Superior temporal gyrus (tissue), 1 donor: ENCODE measurements at regions not wholly inside any gene's neighbourhood (a gene's known extent, or its start where the extent isn't known, plus 50 kb on each side); places are given as distances from the start of the nearest gene placed in this dataset.
"Not testable (repeated sequence)": the region's sequence is repeated elsewhere in the genome, so short reads cannot be mapped to it uniquely, and the experiment has no call there.

ENCODE experiments used
- DNase-seq: peaks from one replicate; pipeline ENCODE4 v3.0.0-alpha.2; 2016; ENCODE audit errors: extremely low spot score

DNA sequence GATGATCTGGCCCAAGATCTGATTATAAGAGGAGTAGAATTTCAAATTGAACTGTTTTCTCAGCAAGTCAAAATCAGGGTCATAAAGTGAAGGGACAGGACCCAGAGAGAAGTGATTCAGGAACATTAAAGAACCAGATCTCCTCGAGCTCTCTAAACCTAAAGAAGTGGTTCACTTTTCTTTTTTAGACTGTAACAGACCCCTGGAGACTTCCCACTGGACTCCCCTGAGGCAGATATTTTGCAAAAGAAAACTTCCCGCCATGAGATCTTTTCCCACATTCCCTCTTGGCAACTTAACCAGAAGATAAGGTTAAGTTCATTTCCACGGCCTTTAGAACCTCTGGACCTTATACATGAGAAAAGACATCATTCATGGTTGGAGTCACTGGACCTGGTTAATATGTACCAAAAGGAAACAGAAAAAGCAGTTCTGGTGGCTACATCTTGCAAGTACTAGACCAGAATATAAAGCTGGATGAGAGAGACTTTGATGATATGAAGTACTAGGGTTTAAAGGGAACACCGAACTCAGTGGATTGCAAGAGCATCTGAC, 1061.4 kb downstream of the MRPL39 start:
- no peak for DNase-seq

DNA sequence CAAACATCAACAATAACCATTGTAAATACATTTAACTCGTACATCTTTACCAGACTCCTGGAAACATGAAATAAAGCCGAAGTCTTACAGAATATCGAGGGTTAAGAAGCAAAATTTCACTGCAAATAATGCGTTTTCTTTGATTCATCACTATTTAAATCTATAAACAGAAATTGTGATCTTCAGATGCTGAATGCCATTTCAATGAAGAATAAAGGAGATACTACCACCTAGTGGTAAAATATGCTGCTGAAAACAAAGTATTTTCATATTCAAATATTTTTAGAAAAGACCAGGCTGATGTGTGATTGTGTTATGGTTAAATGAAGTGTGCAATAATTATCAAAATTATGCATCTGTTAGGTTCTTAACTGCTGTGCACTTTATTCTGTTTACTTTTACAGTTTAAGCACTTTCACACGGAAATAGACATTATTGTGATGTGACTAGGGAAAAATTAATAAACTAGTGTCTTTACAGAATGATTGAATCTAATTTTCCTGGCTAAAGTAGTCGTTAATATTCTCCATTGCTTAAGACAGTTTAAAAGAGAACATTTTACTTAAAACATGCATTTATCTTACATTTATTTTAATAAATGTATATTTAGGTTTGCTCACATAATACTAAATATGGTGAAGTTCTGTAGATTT, 1093.1 kb downstream of the MRPL39 start:
- DNase-seq: peak; percentile 89

DNA sequence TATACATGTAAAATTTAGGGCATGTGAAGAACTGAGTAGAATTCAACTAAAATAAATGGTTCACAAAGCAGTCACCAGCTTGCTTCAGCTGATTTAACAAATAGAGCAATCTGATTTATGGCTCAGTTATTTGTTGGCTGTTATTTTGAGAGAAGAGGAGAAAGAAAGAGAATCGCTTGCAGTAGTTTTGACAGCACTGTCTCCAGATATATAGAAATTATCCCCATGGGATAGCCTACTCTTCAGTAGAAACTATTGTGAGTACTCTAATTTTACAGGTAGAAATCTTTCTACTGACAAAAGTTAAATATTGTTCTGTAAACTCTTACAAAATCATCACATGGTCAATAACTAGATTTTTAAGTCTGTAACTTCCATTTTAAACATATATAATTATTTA, 1098.2 kb downstream of the MRPL39 start:
- DNase-seq: no peak

DNA sequence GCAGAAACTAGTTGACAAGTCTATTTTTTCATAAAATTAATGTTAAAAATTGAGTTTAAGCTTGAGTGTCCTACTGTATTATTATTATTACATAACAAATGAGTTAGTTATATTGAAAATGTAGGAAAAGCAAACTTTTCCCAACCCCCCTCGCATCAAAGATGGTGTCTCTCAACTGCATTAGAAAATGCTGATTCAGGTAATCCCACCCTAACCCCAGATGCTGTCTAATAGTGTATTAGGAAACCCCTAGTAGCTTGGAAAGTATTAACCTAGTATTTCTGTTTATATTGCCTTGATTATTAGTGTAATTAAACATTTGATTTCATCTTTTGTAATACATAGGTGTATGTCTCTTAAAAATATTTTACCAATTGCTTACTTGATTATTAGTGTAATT, 1120.3 kb downstream of the MRPL39 start:
- DNase-seq: no peak

DNA sequence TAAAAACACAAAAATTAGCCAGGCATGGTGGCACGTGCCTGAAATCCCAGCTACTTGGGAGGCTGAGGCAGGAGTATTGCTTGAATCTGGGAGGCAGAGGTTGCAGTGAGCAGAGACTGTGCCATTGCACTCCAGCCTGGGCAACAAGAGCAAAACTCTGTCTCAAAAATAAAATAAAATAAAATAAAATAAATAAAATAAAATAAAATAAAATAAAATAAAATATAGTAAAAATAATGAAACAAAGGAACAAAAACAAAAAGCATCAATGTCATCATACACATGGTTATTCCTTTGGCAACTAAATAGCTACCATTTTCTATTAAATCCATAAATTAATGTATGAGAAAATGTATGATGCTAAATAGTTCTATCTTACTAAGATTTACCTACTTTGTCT, 1123.9 kb downstream of the MRPL39 start:
- DNase-seq: not testable (repeated sequence)

DNA sequence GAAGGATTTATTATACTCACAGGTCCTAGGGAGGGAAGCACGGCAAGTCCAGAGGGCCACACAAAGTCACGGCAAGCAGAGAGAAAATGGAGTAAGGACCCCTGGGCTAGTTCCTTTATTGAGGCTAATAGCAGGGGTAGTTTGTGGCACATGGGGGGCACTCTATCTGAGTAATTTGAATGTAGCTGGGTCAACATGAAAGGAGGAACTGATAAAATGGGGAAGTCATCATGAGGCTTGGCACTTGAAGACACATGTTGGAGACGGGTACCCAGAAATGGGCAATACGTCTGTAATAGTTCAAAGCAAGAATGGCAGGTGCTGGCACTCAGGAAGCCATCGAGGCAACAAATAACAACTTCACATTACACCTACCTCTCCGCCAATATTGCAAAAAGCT, 1136.4 kb downstream of the MRPL39 start:
- DNase-seq: no peak

DNA sequence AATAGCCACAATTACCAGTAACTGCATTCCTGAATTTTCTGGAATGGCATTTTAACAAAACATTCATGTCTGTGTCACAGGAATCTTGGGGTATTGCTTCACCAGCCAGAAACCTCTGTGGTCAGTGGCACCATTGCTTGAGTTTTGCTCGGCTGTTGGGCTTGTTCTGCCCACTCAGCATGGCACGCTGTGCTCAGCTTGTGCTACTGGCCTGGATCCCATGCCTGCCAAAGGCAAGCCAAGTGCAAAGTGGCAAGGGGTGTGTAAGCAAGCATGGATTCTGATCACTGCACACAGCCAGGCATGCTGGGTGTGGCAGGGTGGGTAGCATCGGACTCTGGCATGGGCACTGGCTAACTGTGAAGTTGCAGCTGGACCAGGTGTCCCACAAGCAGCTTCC, 1150.9 kb downstream of the MRPL39 start:
- no peak for DNase-seq

DNA sequence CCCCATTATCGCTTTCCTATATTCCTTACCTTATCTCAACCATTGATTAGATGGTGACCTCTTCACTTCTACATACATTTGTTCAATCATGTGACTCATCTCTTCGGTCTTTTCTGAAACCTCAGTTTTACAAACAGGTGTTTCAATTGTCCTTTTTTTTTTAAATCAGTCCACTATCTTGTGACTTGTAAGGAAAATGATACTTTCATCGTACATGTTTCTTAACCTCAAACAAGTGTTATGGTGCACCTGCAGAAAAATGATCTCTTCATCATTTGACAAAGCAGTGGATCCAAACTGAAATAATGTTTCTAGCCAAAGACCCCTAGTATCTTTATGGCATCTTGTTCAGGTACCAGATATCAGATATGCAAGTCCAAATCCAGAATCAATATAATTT, 1157.2 kb downstream of the MRPL39 start:
- DNase-seq: no peak

DNA sequence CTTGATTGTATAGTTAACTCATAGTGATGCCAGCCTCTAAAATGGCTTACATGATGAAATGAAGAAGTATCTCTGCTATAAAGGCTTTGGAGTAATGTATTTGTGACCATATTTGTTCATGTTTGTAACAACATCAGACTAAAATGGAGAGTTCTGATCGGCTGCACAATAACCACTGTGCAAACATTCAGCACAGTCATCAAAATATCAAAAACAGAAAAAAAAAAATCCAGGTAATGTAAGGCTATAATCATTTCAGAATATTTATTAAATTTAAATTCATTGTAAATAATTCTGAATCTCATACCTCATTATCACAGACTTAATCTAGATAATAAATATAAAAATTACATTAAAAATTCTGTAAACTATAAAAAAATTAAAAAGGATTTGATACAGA, 1161.8 kb downstream of the MRPL39 start:
- no peak for DNase-seq

DNA sequence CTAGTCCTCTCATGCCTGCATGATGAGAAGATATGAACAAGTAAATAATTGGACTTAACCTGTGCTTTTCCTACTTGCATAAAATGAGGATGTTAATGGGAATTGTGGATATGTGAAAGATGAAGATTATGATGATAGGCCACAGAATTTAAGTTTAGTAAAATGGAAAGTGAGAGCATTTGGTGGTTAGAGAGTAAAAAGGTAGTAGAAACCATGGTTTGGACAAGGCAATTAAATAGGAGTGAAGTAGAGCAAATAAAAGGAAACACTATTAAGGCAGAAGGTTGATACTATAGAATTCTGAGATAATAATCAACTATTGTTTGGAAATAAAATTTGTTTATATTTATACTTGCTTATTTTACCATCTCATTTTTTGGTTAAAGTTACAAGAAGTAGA, 1162.5 kb downstream of the MRPL39 start:
- DNase-seq: no peak

DNA sequence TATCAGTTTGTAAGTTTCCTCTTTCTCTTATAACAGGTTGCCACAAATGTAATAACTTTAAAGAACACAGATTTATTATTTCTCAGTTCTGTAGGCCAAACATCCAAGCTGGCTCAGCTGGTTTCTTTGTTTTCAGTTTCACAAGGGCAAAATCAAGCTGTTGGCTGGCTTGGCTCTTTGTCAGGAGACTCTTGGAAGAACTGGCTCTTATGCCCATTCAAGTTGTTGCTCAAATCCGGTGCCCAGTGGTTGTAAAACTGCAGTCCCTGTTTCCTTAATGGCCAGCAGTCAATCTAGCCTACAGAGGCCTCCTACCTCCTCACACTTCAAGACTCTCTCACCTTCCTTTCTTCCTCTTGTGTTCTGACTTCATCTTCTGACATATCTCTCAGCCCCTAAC, 1171.0 kb downstream of the MRPL39 start:
- DNase-seq: no peak

DNA sequence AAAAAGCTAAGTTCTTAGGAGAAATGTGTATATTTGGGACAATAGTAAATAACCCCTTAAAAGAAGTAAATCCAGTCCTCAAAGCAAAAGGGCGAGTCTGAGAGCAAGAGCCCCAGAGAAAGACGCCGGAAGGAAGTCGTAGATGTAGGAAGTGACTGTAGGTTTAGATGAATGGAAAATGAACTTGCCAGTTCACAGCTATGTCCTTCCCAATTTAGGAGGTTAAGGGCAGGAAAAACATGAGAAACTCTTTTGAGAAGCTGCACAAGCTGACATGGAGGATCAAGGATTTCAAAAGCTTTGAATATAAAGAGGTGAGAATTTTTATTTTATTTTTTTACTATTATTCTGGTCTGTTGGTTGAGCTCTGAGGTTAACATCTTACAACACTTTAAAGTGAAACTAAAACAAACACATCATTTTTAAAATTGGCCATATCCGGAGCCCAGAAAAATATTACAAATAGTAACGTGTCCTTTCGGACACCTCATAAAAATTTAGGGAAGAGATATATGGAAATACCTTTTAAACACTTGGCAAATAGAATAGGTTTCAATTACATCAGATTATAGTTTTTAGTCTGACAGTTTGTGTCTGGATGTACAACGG, 1178.6 kb downstream of the MRPL39 start:
- DNase-seq: no peak

DNA sequence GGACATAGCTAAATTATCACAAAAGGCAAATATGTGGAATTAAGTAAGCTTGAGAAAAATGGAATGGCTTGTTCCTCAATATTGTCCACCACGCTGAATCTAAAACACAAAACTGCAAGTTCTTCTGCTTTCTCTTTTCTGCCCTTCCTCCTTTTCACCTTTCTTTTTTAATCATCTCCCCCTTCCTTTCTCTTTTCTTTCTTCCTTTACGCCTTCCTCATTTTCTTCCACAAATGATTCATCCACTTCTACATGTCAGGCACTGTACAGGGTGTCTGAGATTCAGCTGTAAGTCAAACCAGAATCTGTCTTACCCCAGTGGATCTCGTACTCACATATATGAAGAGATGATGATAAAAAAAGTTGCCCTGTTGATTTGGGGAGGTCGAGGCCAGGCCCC, 1182.5 kb downstream of the MRPL39 start:
- no peak for DNase-seq

DNA sequence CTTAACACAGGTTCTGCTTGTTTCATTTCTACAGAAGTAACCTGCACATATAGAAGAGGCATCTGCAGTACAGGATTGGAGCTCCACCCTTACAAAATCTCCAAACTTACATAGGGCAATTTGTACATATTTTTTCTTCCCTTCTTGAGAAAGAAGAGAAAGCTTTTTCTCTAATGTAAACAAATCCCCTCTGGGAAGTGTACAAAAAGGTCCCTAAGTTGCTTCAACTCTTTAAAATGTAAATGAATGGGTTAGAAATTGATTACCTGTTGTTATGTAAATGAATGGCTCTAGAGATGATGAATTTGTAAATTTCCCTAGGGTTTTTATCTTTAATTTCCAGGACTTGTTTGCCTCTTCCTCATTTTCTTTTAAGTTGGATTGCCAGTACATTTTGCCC, 1183.7 kb downstream of the MRPL39 start:
- no peak for DNase-seq

DNA sequence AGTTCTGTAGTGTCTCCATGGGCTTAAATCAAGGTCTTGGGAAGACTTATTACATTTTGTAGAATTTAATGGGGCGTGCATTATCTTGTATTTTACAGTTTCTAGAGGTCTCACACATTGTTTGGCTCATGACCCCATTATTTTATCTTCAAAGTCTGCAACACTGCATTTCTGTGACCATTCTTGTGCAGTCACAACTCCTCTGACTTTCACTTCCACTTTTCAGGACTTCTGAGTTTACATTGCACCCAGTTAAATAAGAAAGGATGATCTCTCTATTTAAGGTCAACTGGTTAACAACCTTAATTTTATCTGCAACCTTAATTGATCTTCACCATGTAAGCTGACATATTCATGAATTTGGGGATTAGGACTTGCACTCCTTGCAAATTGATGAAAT, 1186.6 kb downstream of the MRPL39 start:
- no peak for DNase-seq

DNA sequence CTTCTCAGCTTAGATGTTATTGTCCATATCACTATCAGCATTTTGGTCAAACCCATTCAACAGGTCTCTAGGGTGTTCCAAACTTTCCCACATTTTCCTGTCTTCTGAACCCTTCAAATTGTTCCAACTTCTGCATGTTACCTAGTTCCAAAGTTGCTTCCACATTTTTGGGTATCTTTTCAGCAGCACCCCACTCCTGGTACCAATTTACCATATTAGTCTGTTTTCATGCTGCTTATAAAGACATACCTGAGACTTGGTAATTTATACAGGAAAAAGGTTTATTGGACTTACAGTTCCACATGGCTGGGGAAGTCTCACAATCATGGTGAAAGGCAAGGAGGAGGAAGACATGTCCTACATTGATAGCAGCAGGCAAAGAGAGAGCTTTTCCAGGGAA, 1187.6 kb downstream of the MRPL39 start:
- not testable (repeated sequence) for DNase-seq

DNA sequence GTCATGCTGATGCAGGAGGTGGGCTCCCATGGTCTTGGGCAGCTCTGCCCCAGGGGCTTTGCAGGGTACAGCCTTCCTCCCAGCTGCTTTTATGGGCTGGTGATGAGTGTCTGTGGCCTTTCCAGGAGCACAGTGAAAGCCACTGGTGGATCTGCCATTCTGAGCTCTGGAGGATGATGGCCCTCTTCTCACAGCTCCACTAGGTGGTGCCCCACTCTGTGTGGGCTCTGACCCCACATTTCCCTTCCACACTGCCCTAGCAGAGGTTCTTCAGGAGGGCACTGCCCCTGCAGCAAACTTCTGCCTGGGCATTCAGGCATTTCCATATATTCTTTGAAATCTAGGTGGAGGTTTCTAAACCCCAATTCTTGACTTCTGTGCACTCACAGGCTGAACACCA, 1188.6 kb downstream of the MRPL39 start:
- no peak for DNase-seq

DNA sequence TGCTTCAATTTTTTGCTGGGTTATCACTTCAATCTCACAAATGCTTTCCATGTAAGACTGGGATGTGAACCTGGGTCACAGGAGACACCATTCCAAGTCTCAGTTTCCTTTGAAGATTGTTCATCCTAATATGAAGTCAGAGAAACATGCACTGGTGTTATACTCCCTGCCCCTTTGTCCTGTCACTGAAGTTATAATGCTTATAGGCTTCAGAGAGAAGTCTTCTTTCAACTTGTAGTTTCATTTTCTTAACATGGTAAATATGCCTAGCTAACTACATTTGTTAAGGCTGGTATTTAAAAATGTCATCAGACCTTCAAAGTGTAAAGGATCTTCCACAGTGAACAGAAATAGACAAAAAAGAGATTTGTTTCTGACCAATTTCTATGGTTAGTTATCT, 1195.9 kb downstream of the MRPL39 start:
- no peak for DNase-seq

DNA sequence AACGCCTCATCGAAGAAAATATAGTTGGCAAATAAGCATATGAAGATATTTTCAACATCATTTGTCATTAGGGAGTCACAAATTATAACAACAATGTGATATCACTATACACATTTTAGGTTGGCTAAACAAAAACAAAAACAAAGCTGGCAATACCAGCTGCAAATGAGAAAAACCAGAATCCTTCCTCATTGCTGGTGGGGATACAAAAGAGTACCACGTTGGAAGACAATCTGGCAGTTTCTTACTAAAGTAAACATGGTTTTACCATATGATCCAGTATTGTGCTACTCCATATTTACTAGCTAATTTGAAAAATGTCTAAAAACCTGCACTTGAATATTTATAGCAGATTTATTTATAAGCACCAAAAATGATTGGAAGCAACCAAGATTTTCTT, 1204.1 kb downstream of the MRPL39 start:
- DNase-seq: no peak

DNA sequence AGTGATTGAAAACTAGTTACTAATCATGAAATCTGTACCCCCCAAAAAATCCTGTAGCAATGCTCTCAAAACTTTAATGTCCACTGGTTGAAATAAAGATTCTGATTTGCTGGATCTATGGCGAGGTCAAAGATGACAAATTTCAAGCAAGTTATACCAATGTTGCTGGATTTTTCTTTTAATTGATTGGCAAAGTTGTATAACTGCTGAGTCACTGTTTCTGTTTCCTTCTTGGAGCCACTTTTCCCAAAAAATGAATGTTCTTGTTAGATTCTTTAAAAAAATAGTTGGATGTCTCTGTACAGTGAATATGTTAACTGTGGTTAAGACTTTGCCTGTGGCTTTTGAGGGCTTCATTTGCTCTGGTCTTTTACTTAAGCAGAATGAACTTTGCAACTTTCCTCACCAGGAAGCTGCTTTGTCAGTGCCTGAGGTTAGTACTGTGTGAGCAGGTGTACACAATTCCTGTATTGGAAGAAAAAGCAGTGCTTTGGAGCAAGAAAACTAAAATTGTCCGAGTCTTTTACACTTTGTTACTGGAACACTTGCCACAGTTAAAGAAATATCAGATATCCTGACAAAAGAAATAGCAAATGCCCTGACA, 1211.9 kb downstream of the MRPL39 start:
- no peak for DNase-seq

DNA sequence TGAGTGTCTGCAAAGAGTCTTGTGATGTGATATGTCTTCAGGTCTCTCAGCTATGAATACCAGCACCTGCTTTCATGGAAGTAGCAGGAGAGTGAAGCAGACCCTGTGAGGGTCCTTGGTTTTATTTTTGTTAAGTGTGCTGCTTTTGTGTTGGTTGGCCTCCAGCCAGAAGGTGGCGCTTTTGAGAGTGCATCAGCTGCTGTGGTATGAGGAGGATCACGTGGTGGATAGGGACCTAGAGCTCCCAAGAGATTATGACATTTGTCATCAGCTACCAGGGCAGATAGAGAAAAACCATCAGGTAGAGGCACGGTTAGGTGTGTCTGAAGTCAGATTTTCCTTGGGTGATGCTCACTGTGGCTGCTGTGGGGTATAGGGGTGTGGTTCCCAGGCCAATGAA, 1232.1 kb downstream of the MRPL39 start:
- no peak for DNase-seq

DNA sequence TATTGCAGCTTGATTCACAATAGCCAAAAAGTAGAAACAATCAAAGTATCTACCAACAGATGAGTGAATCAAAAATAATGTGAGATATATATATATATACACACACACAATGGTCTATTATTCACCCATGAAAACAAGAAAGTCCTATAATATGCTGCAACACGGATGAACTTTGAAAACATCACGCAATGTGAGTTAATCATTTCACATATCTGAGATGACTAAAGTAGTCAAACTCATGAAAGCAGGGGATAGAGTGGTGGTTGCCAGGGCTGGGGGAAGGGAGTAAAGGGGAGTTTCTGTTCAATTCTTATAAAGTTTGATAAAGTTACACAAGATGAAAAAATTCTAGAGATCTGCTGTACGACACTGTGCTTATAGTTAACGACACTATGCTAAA, 1234.8 kb downstream of the MRPL39 start:
- no peak for DNase-seq

DNA sequence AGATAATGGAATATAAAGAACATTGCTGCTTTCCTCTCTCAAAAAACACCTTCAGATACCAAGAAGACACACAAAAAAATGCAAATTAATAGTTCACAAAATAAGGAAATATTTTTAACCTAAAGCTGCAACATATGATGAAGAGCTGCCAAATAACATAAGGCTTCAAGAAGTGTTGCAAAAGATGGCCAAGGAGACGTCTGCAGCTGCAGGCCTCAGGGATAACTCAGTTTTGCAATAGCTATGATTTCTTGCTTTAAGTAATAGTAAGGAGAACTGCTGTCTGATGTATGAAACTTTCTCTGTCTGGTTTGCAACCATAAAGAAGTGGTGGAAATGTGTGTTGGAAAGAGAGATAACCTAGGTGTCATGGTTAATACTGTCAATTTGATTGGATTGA, 1237.5 kb downstream of the MRPL39 start:
- DNase-seq: no peak
